GM12874 (cell line): ENCODE measurements at regions not wholly inside any gene's neighbourhood (a gene's known extent, or its start where the extent isn't known, plus 50 kb on each side); places are given as distances from the start of the nearest gene placed in this dataset.

Experiments used
- CTCF ChIP-seq: IDR thresholded peaks from 2 replicates; pipeline ENCODE4 v1.5.1; 2011; ENCODE audit warnings: low read depth, mild to moderate bottlenecking, control low read depth, low read length, moderate library complexity; ENCODE audit not compliant: insufficient read depth

- no peak for TF ChIP-seq CTCF
Measured at GRCh38 chr4:162265802-162266201, 102.0 kb upstream of the FSTL5 start.

GRCh38 chr4:162245051-162245450 lies 81.3 kb upstream of the FSTL5 start:
- TF ChIP-seq CTCF: no peak

- no peak for TF ChIP-seq CTCF
Measured at GRCh38 chr4:162241857-162242256, 78.1 kb upstream of the FSTL5 start.

DNA sequence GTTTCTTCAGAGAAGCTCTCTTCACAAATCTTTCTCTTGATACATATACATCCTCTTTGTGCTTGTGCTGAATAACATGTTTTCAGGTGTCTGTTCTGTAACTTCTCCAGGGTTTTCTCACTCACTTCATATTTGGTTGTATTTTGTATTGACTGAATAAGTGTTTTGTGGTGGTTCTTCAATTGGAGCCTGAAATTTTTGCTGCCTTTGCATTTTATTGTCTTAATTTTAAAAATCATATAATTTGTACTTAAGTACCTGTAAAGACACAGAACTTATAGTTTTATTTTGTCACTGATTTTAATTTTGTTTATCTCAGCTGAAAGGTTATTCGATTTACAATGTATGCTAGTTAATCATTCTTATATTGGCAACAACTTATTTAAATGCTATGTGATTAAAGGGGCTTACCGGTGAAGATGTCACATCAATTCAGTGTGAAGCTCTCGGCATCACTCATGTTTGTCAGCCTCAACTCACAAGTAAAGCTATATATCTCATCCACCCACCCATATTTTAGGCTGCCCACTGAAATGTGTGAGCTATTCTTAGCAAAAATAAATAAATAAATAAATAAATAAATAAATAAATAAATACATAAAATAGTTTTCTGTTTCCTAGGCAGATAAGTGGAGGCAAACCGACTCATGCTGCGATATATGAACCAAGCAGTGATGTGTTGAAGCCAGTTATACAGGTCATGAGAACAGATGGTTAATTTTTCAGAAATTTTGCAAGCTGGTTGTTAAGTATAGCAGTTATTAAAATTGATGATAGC lies 76.4 kb upstream of the FSTL5 start:
- TF ChIP-seq CTCF: no peak

- TF ChIP-seq CTCF: no peak
Measured at GRCh38 chr4:162237676-162238075, 73.9 kb upstream of the FSTL5 start.

DNA sequence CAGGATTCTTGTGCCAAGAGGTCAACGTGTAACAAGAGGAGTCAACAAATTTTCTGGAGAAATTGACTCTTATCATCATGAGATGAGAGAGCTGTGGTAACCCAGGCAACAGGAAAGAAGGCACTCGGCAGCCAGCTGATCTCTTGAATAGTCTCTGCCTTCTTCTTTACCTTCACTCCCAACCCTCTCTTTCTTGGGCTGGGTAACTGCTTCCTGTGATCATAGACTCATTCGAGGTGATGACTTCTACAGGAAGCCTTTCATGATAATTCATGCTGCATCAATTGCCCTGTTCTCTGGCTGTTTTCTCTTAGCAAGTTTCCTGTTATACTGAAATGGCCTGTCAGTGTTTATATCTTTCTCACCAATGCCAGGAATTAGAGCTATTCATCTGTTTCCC lies 70.8 kb upstream of the FSTL5 start:
- TF ChIP-seq CTCF: no peak

GRCh38 chr4:162232349-162232748 lies 68.5 kb upstream of the FSTL5 start:
- TF ChIP-seq CTCF: no peak
